Astrocyte (in vitro differentiated cells and primary cell): ENCODE measurements at regions not wholly inside any gene's neighbourhood (a gene's known extent, or its start where the extent isn't known, plus 50 kb on each side); places are given as distances from the start of the nearest gene placed in this dataset.

Experiments used
- DNase-seq: peaks from one replicate; pipeline ENCODE4 v3.0.0-alpha.2; 2010; ENCODE audit warnings: low read depth
- FAIRE-seq: peaks from 2 replicates; lab custom pipeline; 2011; peaks lifted over from hg19 to GRCh38; lab: Jason Lieb, UNC
- H2AFZ ChIP-seq: 2 replicates; pipeline ENCODE4 v1.6.0; 2012; ENCODE audit warnings: low read depth, low read length, inconsistent platforms
- H3K27ac ChIP-seq: 2 replicates; pipeline ENCODE4 v1.5.1; 2011; ENCODE audit warnings: low read depth, low read length, inconsistent platforms
- H3K27me3 ChIP-seq: 2 replicates; pipeline ENCODE4 v1.6.0; 2011; ENCODE audit warnings: low read length, inconsistent platforms; ENCODE audit not compliant: insufficient read depth
- H3K36me3 ChIP-seq: 2 replicates; pipeline ENCODE4 v1.5.1; 2011; ENCODE audit warnings: low read length, inconsistent platforms; ENCODE audit not compliant: insufficient read depth
- H3K4me1 ChIP-seq: 2 replicates; pipeline ENCODE4 v1.5.1; 2011; ENCODE audit warnings: low read length, inconsistent platforms; ENCODE audit not compliant: insufficient read depth
- H3K4me2 ChIP-seq: 2 replicates; pipeline ENCODE4 v1.6.0; 2012; ENCODE audit warnings: low read length, inconsistent platforms
- H3K4me3 ChIP-seq: 2 replicates; pipeline ENCODE4 v1.5.1; 2011; ENCODE audit warnings: low read depth, mild to moderate bottlenecking, low read length, inconsistent platforms; ENCODE audit not compliant: insufficient read depth
- H3K79me2 ChIP-seq: 2 replicates; pipeline ENCODE4 v1.6.0; 2012; ENCODE audit warnings: mild to moderate bottlenecking, low read length, inconsistent platforms; ENCODE audit not compliant: insufficient read depth
- H3K9ac ChIP-seq: 2 replicates; pipeline ENCODE4 v1.6.0; 2012; ENCODE audit warnings: mild to moderate bottlenecking, low read length, inconsistent platforms
- H3K9me3 ChIP-seq: 2 replicates; pipeline ENCODE4 v1.5.1; 2012; ENCODE audit warnings: low read depth, mild to moderate bottlenecking, low read length, inconsistent platforms; ENCODE audit not compliant: insufficient read depth
- H4K20me1 ChIP-seq: 2 replicates; pipeline ENCODE4 v1.6.0; 2012; ENCODE audit warnings: low read length, inconsistent platforms; ENCODE audit not compliant: insufficient read depth
- H3K27ac Mint-ChIP-seq: one replicate; pipeline ENCODE4 v1.8.0; 2021; ENCODE audit warnings: mild to moderate bottlenecking, mixed read lengths; ENCODE audit not compliant: unreplicated experiment
- H3K27me3 Mint-ChIP-seq: one replicate; pipeline ENCODE4 v1.8.0; 2021; ENCODE audit warnings: low read depth, mixed read lengths; ENCODE audit not compliant: unreplicated experiment
- H3K36me3 Mint-ChIP-seq: one replicate; pipeline ENCODE4 v1.8.0; 2021; ENCODE audit warnings: low read depth, mixed read lengths; ENCODE audit not compliant: unreplicated experiment
- H3K4me1 Mint-ChIP-seq: one replicate; pipeline ENCODE4 v1.8.0; 2021; ENCODE audit warnings: low read depth, mixed read lengths; ENCODE audit not compliant: unreplicated experiment
- H3K4me3 Mint-ChIP-seq: one replicate; pipeline ENCODE4 v1.8.0; 2021; ENCODE audit warnings: mild to moderate bottlenecking, moderate library complexity, mixed read lengths; ENCODE audit not compliant: unreplicated experiment
- H3K9me3 Mint-ChIP-seq: one replicate; pipeline ENCODE4 v1.8.0; 2021; ENCODE audit warnings: mild to moderate bottlenecking, mixed read lengths; ENCODE audit not compliant: unreplicated experiment
- EZH2 ChIP-seq: IDR thresholded peaks from 2 replicates; pipeline ENCODE4 v1.6.1; 2012; ENCODE audit warnings: mild to moderate bottlenecking, low read length, inconsistent platforms; ENCODE audit not compliant: insufficient read depth
- TF ChIP-seq, protein P1 (sequence below): IDR thresholded peaks from 2 replicates; pipeline ENCODE4 v1.5.1; 2011; ENCODE audit warnings: low read depth, mild to moderate bottlenecking, inconsistent platforms, low read length, moderate library complexity; ENCODE audit not compliant: insufficient read depth

DNA sequence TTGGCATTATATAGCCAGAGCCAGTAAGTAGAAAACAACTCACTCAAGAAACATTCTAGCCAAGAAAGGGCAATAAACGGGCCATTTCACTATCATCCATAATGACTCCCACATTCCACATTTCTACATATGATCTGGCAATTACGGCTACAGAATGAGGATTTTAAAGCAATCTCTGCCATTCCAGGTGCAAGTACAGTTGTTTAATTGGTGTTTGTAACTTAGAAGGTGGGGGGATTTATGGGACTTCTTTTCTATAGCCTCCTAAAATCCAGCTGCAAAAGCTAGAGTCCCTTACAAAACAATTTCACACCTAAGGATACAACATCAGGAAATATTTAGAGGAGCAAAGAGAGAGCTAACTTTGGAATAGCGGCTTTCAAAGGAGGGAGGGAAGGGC lies 295.4 kb upstream of the RORA start:
- Histone ChIP-seq H4K20me1 (no peaks in the 10 kb centered on the region), H2AFZ (no peak overlapping the region), H3K4me1 (no peaks in the 10 kb centered on the region), H3K4me2 (no peak overlapping the region), H3K36me3 (no peaks in the 10 kb centered on the region), H3K79me2 (no peaks in the 10 kb centered on the region), H3K9me3 (no peaks in the 10 kb centered on the region), H3K27me3 (no peaks in the 10 kb centered on the region), H3K27ac (no peak overlapping the region), H3K9ac (no peak overlapping the region), H3K4me3 (no peak overlapping the region)
- peak overlapping the region; percentile 5 for H3K27ac Mint-ChIP-seq
- no peaks in the 10 kb centered on the region for H3K9me3 Mint-ChIP-seq
- TF ChIP-seq, protein P1, sequence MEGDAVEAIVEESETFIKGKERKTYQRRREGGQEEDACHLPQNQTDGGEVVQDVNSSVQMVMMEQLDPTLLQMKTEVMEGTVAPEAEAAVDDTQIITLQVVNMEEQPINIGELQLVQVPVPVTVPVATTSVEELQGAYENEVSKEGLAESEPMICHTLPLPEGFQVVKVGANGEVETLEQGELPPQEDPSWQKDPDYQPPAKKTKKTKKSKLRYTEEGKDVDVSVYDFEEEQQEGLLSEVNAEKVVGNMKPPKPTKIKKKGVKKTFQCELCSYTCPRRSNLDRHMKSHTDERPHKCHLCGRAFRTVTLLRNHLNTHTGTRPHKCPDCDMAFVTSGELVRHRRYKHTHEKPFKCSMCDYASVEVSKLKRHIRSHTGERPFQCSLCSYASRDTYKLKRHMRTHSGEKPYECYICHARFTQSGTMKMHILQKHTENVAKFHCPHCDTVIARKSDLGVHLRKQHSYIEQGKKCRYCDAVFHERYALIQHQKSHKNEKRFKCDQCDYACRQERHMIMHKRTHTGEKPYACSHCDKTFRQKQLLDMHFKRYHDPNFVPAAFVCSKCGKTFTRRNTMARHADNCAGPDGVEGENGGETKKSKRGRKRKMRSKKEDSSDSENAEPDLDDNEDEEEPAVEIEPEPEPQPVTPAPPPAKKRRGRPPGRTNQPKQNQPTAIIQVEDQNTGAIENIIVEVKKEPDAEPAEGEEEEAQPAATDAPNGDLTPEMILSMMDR, result no peak
- TF ChIP-seq EZH2, result no peak
- DNase-seq, result no peak
- FAIRE-seq, result no peak
- H3K36me3 Mint-ChIP-seq, result no peaks in the 10 kb centered on the region
- peaks cover 13% of the 10 kb centered on the region for H3K27me3 Mint-ChIP-seq
- H3K4me3 Mint-ChIP-seq, result no peak overlapping the region
- peaks cover 20% of the 10 kb centered on the region for H3K4me1 Mint-ChIP-seq

DNA sequence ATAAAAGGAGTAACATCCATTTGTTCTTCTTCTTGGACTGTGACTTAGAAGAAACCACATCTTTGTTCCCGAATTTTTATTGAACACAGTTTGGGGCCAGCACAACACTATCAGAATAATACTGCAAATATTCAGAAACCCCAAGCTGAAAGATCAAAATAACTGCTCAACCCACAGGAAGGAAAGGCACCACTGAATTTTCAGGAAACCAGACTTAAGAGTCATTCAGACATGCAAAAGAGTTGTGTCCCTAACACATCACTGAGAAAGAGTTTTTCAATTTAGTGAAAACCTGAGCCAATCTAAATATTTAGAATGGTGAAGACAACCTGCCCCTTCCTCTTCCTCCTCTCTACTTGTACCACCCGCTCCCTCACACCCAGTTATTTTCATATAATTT lies 295.0 kb upstream of the RORA start:
- no peaks in the 10 kb centered on the region for H3K9me3 ChIP-seq
- H3K79me2 ChIP-seq, result no peaks in the 10 kb centered on the region
- Mint-ChIP-seq H3K27me3 (peaks cover 13% of the 10 kb centered on the region), H3K4me1 (peaks cover 22% of the 10 kb centered on the region), H3K36me3 (no peaks in the 10 kb centered on the region), H3K27ac (peak overlapping the region; percentile 5), H3K9me3 (no peaks in the 10 kb centered on the region), H3K4me3 (no peak overlapping the region)
- FAIRE-seq (no peak), DNase-seq (no peak)
- no peak overlapping the region for H3K4me3 ChIP-seq
- TF ChIP-seq, protein P1, result no peak
- TF ChIP-seq EZH2, result no peak
- no peaks in the 10 kb centered on the region for H3K4me1 ChIP-seq
- no peaks in the 10 kb centered on the region for H3K27me3 ChIP-seq
- H3K9ac ChIP-seq, result no peak overlapping the region
- no peaks in the 10 kb centered on the region for H4K20me1 ChIP-seq
- no peaks in the 10 kb centered on the region for H3K36me3 ChIP-seq
- H2AFZ ChIP-seq, result no peak overlapping the region
- no peak overlapping the region for H3K27ac ChIP-seq
- H3K4me2 ChIP-seq, result no peak overlapping the region

DNA sequence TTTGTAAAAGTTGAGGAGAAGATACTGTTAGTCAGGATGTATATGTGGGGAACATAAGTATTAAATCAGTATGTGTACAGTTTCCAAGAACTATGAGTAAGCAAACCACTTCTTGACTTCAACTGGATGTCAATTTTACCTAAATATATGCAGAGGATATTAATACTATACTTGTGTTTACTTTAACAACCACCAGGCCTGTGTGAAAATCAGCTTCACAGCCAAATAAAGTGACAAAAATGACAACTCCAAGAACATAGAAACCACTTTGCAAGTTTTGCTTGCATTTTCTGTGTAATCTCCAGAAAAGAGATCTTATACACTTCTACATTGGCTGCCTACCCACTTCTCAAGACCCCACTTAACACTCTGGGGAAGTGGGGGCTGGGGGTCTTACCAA lies 293.3 kb upstream of the RORA start:
- no peak overlapping the region for H2AFZ ChIP-seq
- H3K27ac ChIP-seq, result no peak overlapping the region
- H3K9me3 ChIP-seq, result no peaks in the 10 kb centered on the region
- H3K4me1 Mint-ChIP-seq, result peaks cover 28% of the 10 kb centered on the region
- peaks cover 7% of the 10 kb centered on the region for H3K4me1 ChIP-seq
- no peak for TF ChIP-seq EZH2
- TF ChIP-seq, protein P1, result no peak
- H3K36me3 Mint-ChIP-seq, result no peaks in the 10 kb centered on the region
- H3K4me2 ChIP-seq, result no peak overlapping the region
- H4K20me1 ChIP-seq, result no peaks in the 10 kb centered on the region
- H3K9me3 Mint-ChIP-seq, result no peaks in the 10 kb centered on the region
- H3K27ac Mint-ChIP-seq, result no peak overlapping the region
- H3K4me3 ChIP-seq, result no peak overlapping the region
- H3K9ac ChIP-seq, result no peak overlapping the region
- FAIRE-seq (no peak), DNase-seq (no peak)
- H3K36me3 ChIP-seq, result no peaks in the 10 kb centered on the region
- H3K79me2 ChIP-seq, result no peaks in the 10 kb centered on the region
- H3K27me3 ChIP-seq, result no peaks in the 10 kb centered on the region
- H3K27me3 Mint-ChIP-seq, result peaks cover 13% of the 10 kb centered on the region
- no peak overlapping the region for H3K4me3 Mint-ChIP-seq
